Trophoblast cell (in vitro differentiated cells and primary cell): ENCODE measurements at regions not wholly inside any gene's neighbourhood (a gene's known extent, or its start where the extent isn't known, plus 50 kb on each side); places are given as distances from the start of the nearest gene placed in this dataset.

Experiments
- DNase-seq, 2 donors: peaks; one replicate each; pipeline ENCODE4 v3.0.0-alpha.2; 2016
- H2AFZ ChIP-seq: 2 replicates; pipeline ENCODE4 v1.6.1; 2013; ENCODE audit warnings: low read length, moderate library complexity, mild to moderate bottlenecking; ENCODE audit not compliant: insufficient read depth, poor library complexity
- H2AK5ac ChIP-seq: 2 replicates; pipeline ENCODE4 v1.6.1; 2013; ENCODE audit warnings: mild to moderate bottlenecking, low read length
- H2BK120ac ChIP-seq: 2 replicates; pipeline ENCODE4 v1.6.1; 2013; ENCODE audit warnings: low read length, mild to moderate bottlenecking, moderate library complexity; ENCODE audit not compliant: insufficient read depth, poor library complexity
- H2BK12ac ChIP-seq: 2 replicates; pipeline ENCODE4 v1.6.1; 2013; ENCODE audit warnings: mild to moderate bottlenecking, low read length, moderate library complexity
- H2BK5ac ChIP-seq: 2 replicates; pipeline ENCODE4 v1.6.1; 2013; ENCODE audit warnings: low read length, low read depth, moderate library complexity, mild to moderate bottlenecking; ENCODE audit not compliant: poor library complexity
- H3K14ac ChIP-seq: 2 replicates; pipeline ENCODE4 v1.6.1; 2013; ENCODE audit warnings: mild to moderate bottlenecking, low read length
- H3K18ac ChIP-seq: 2 replicates; pipeline ENCODE4 v1.6.1; 2013; ENCODE audit warnings: mild to moderate bottlenecking, low read length
- H3K23ac ChIP-seq: 2 replicates; pipeline ENCODE4 v1.6.1; 2013; ENCODE audit warnings: low read length
- H3K27ac ChIP-seq: 2 replicates; pipeline ENCODE4 v1.5.1; 2013; ENCODE audit warnings: low read depth, mild to moderate bottlenecking, inconsistent platforms, low read length, moderate library complexity
- H3K27me3 ChIP-seq: 2 replicates; pipeline ENCODE4 v1.6.1; 2013; ENCODE audit warnings: inconsistent platforms, mild to moderate bottlenecking, low read length, moderate library complexity; ENCODE audit not compliant: insufficient read depth
- H3K36me3 ChIP-seq, 2 experiments: 1 replicate in 1 of 2; 2 replicates in 1 of 2; pipeline ENCODE4 v1.6.1; 2013; ENCODE audit warnings: low read length in 2 of 2, mild to moderate bottlenecking in 2 of 2, moderate library complexity in 1 of 2; ENCODE audit not compliant: insufficient read depth in 2 of 2, control insufficient read depth in 1 of 2
- H3K4ac ChIP-seq: 2 replicates; pipeline ENCODE4 v1.6.1; 2013; ENCODE audit warnings: low read depth, mild to moderate bottlenecking, low read length, moderate library complexity
- H3K4me1 ChIP-seq, 2 experiments: 1 replicate in 1 of 2; 2 replicates in 1 of 2; pipeline ENCODE4 v1.6.1; 2013; ENCODE audit warnings: low read length in 2 of 2, mild to moderate bottlenecking in 2 of 2, moderate library complexity in 1 of 2; ENCODE audit not compliant: insufficient read depth in 2 of 2, control insufficient read depth in 1 of 2
- H3K4me2 ChIP-seq: 2 replicates; pipeline ENCODE4 v1.6.1; 2013; ENCODE audit warnings: inconsistent platforms, mild to moderate bottlenecking, low read length, moderate library complexity
- H3K4me3 ChIP-seq: 2 replicates; pipeline ENCODE4 v1.5.1; 2013; ENCODE audit warnings: mild to moderate bottlenecking, low read depth, low read length, inconsistent platforms
- H3K79me1 ChIP-seq: one replicate; pipeline ENCODE4 v1.6.1; 2013; ENCODE audit warnings: low read length
- H3K79me2 ChIP-seq: 2 replicates; pipeline ENCODE4 v1.6.1; 2013; ENCODE audit warnings: low read length, mild to moderate bottlenecking; ENCODE audit not compliant: control insufficient read depth, insufficient read depth, poor library complexity
- H3K9ac ChIP-seq: 2 replicates; pipeline ENCODE4 v1.6.1; 2013; ENCODE audit warnings: mild to moderate bottlenecking, low read length
- H3K9me3 ChIP-seq: 2 replicates; pipeline ENCODE4 v1.6.1; 2013; ENCODE audit warnings: low read depth, mild to moderate bottlenecking, control low read depth, inconsistent platforms, low read length; ENCODE audit not compliant: insufficient read depth
- H4K12ac ChIP-seq: 2 replicates; pipeline ENCODE4 v1.6.1; 2013; ENCODE audit warnings: low read depth, mild to moderate bottlenecking, low read length, moderate library complexity
- H4K8ac ChIP-seq: 2 replicates; pipeline ENCODE4 v1.6.1; 2013; ENCODE audit warnings: low read depth, mild to moderate bottlenecking, low read length, moderate library complexity
- H4K91ac ChIP-seq: one replicate; pipeline ENCODE4 v1.6.1; 2013; ENCODE audit warnings: low read depth, mild to moderate bottlenecking, low read length, moderate library complexity
- WGBS: extraction: QIAGEN DNeasy Blood & Tissue Kit; methylation state at CpG from one replicate; pipeline ENCODE4 v1.1.7; 2013; ENCODE audit warnings: missing lambda C conversion rate; ENCODE audit not compliant: insufficient read length, insufficient coverage; ENCODE audit errors: extremely low coverage; 5-methylcytosine and 5-hydroxymethylcytosine counted together

GRCh38 chr3:46120983-46121382 lies 87.1 kb downstream of the CCR1 start:
- Histone ChIP-seq H2AK5ac (peak overlapping the region; percentile 33), H3K9ac (no peak overlapping the region), H4K12ac (no peak overlapping the region), H3K18ac (peak overlapping the region; percentile 56), H2AFZ (no peak overlapping the region), H3K4me1 (peaks cover 9 to 29% of the 10 kb centered on the region in 2 experiments), H3K27me3 (no peaks in the 10 kb centered on the region), H3K9me3 (no peaks in the 10 kb centered on the region), H3K4me3 (no peak overlapping the region), H3K14ac (peak overlapping the region; percentile 16), H2BK120ac (peak overlapping the region; percentile 40), H3K79me2 (no peaks in the 10 kb centered on the region), H3K27ac (no peak overlapping the region), H3K36me3 (no peaks in the 10 kb centered on the region), H4K91ac (peak overlapping the region; percentile 80), H3K79me1 (peaks cover 46% of the 10 kb centered on the region), H3K23ac (no peak overlapping the region), H2BK12ac (peak overlapping the region; percentile 88), H3K4me2 (no peak overlapping the region), H4K8ac (peak overlapping the region; percentile 8), H2BK5ac (peak overlapping the region; percentile 86), H3K4ac (no peak overlapping the region)
- WGBS, result no CpG with 5 or more reads among the region's 1 CpG
- no peak for DNase-seq

GRCh38 chr3:46119709-46120498 lies 88.2 kb downstream of the CCR1 start:
- no CpG with 5 or more reads among the region's 4 CpGs for WGBS
- Histone ChIP-seq H4K91ac (peak overlapping the region; percentile 96), H3K23ac (no peak overlapping the region), H3K18ac (peak overlapping the region; percentile 83), H2BK12ac (peak overlapping the region; percentile 98), H3K79me2 (no peaks in the 10 kb centered on the region), H2AFZ (no peak overlapping the region), H2BK120ac (peak overlapping the region; percentile 98), H3K9ac (no peak overlapping the region), H3K27me3 (no peaks in the 10 kb centered on the region), H3K79me1 (peaks cover 50% of the 10 kb centered on the region), H3K4ac (peak overlapping the region; percentile 74), H4K12ac (no peak overlapping the region), H3K14ac (peak overlapping the region; percentile 94), H3K4me2 (no peak overlapping the region), H2AK5ac (peak overlapping the region; percentile 89), H3K4me3 (no peak overlapping the region), H2BK5ac (peak overlapping the region; percentile 90), H4K8ac (peak overlapping the region; percentile 75), H3K27ac (peak overlapping the region; percentile 96), H3K9me3 (no peaks in the 10 kb centered on the region), H3K4me1 (peaks cover 6 to 30% of the 10 kb centered on the region in 2 experiments), H3K36me3 (no peaks in the 10 kb centered on the region)
- peak in 1 of 2 donors; percentile 65 for DNase-seq

GRCh38 chr3:46119253-46119652 lies 88.9 kb downstream of the CCR1 start:
- H3K36me3 ChIP-seq, result no peaks in the 10 kb centered on the region
- no peaks in the 10 kb centered on the region for H3K79me2 ChIP-seq
- H3K4me3 ChIP-seq, result no peak overlapping the region
- no peak overlapping the region for H3K9ac ChIP-seq
- no peak overlapping the region for H3K18ac ChIP-seq
- no peak overlapping the region for H4K8ac ChIP-seq
- H2BK120ac ChIP-seq, result peak overlapping the region; percentile 69
- H4K91ac ChIP-seq, result peak overlapping the region; percentile 71
- no peaks in the 10 kb centered on the region for H3K9me3 ChIP-seq
- no peak overlapping the region for H3K4ac ChIP-seq
- H3K4me2 ChIP-seq, result no peak overlapping the region
- peak overlapping the region; percentile 73 for H3K14ac ChIP-seq
- H2AFZ ChIP-seq, result no peak overlapping the region
- H4K12ac ChIP-seq, result no peak overlapping the region
- peaks cover 6 to 24% of the 10 kb centered on the region in 2 experiments for H3K4me1 ChIP-seq
- H2BK5ac ChIP-seq, result peak overlapping the region; percentile 90
- no CpG with 5 or more reads among the region's 3 CpGs for WGBS
- no peak for DNase-seq
- peak overlapping the region; percentile 96 for H3K27ac ChIP-seq
- H3K79me1 ChIP-seq, result peaks cover 46% of the 10 kb centered on the region
- H3K27me3 ChIP-seq, result no peaks in the 10 kb centered on the region
- H3K23ac ChIP-seq, result no peak overlapping the region
- peak overlapping the region; percentile 97 for H2BK12ac ChIP-seq
- no peak overlapping the region for H2AK5ac ChIP-seq

- Histone ChIP-seq H3K23ac (no peak overlapping the region), H3K79me2 (peaks cover 2% of the 10 kb centered on the region), H4K91ac (peak overlapping the region; percentile 46), H3K36me3 (peaks cover 2% of the 10 kb centered on the region in 2 experiments), H4K12ac (no peak overlapping the region), H3K4me1 (peaks cover 6 to 18% of the 10 kb centered on the region in 2 experiments), H3K9ac (no peak overlapping the region), H2AFZ (no peak overlapping the region), H3K79me1 (peaks cover 54% of the 10 kb centered on the region), H3K9me3 (no peaks in the 10 kb centered on the region), H3K27ac (peak overlapping the region; percentile 46), H2AK5ac (no peak overlapping the region), H2BK120ac (peak overlapping the region; percentile 77), H2BK5ac (peak overlapping the region; percentile 61), H3K18ac (no peak overlapping the region), H2BK12ac (no peak overlapping the region), H3K4me3 (no peak overlapping the region), H3K27me3 (no peaks in the 10 kb centered on the region), H3K4me2 (no peak overlapping the region), H3K14ac (no peak overlapping the region), H4K8ac (no peak overlapping the region), H3K4ac (no peak overlapping the region)
- no CpG with 5 or more reads among the region's 4 CpGs for WGBS
- DNase-seq, result no peak
Observed at GRCh38 chr3:46116996-46117395, 89.7 kb upstream of the XCR1 start.
